ENCODE measurements at regions not wholly inside any gene's neighbourhood (a gene's known extent, or its start where the extent isn't known, plus 50 kb on each side); places are given as distances from the start of the nearest gene placed in this dataset.
A peak's percentile ranks its signal among the peaks of the same experiment; 100 is the strongest.

DNA sequence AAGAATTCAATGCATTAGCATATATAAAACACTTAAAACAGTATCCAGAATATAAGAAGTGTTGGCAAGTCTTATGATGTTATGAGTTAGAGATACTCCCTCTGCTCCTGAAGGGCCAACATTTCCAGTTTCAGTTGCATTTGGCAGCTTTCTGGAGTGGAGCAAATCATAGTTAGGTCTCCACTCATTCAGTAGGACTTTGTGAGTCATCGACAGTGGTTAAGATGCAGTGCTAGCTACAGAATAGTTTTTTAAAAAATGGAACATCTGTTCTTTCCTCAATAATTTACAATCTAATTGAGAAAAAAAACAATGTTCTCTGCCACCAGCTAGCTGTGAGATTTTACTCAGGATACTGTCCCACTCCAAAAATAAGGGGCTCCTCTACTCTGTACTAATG lies 389.1 kb downstream of the HLX start:
- H3K27me3 ChIP-seq (ENCODE audit: control insufficient read depth, insufficient read depth, low read length): no peaks in the 10 kb centered on the region
- CTCF ChIA-PET: interaction anchor here (1.4 kb wide), 1 partner anchor 168 kb away, joined by 3 read pairs; no protein-coding TSS in a partner anchor
- H3K9me3 ChIP-seq (ENCODE audit: control insufficient read depth, insufficient read depth, low read length): no peaks in the 10 kb centered on the region
- POLR2A ChIA-PET: interaction anchor here (0.6 kb wide), 1 partner anchor 1266 kb away, joined by 3 read pairs; no protein-coding TSS in a partner anchor
- TF ChIP-seq CTCF (IDR thresholded peaks at IDR 0.05; ENCODE audit: low read depth, low read length): no peak
- no peak overlapping the region for H3K4me3 ChIP-seq (ENCODE audit: low read depth, low read length)
- H3K27ac ChIP-seq (ENCODE audit: low read depth, low read length): no peak overlapping the region
- DNase-seq (ENCODE audit: low read depth, low spot score): peak; percentile 70

- no peak for DNase-seq (ENCODE audit: low read depth, low spot score)
- Histone ChIP-seq H3K27me3 (ENCODE audit: control insufficient read depth, insufficient read depth, low read length) (no peaks in the 10 kb centered on the region), H3K9me3 (ENCODE audit: control insufficient read depth, insufficient read depth, low read length) (no peaks in the 10 kb centered on the region), H3K27ac (ENCODE audit: low read depth, low read length) (no peak overlapping the region), H3K4me3 (ENCODE audit: low read depth, low read length) (no peak overlapping the region)
- CTCF ChIA-PET: interaction anchor here (1.8 kb wide), 1 partner anchor 68 kb away, joined by 8 read pairs; no protein-coding TSS in a partner anchor
- TF ChIP-seq CTCF (IDR thresholded peaks at IDR 0.05; ENCODE audit: low read depth, low read length): no peak
- POLR2A ChIA-PET: no interaction called here
Observed at GRCh38 chr1:221271701-221272100, 392.5 kb downstream of the HLX start.

- ChIA-PET CTCF (interaction anchor here (1.8 to 2.5 kb wide), 2 partner anchors 9 to 69 kb away, joined by 8 to 19 read pairs; no protein-coding TSS in a partner anchor), POLR2A (interaction anchor here (1.8 kb wide), 1 partner anchor 11 kb away, joined by 6 read pairs; no protein-coding TSS in a partner anchor)
- no peak overlapping the region for H3K27ac ChIP-seq (ENCODE audit: low read depth, low read length)
- H3K27me3 ChIP-seq (ENCODE audit: control insufficient read depth, insufficient read depth, low read length): no peaks in the 10 kb centered on the region
- TF ChIP-seq CTCF (IDR thresholded peaks at IDR 0.05; ENCODE audit: low read depth, low read length): no peak
- no peak for DNase-seq (ENCODE audit: low read depth, low spot score)
- H3K9me3 ChIP-seq (ENCODE audit: control insufficient read depth, insufficient read depth, low read length): no peaks in the 10 kb centered on the region
- no peak overlapping the region for H3K4me3 ChIP-seq (ENCODE audit: low read depth, low read length)
Observed at GRCh38 chr1:221272940-221273339, 393.7 kb downstream of the HLX start.

GRCh38 chr1:221274373-221274772 lies 395.1 kb downstream of the HLX start:
- ChIA-PET POLR2A (interaction anchor here (1.8 kb wide), 1 partner anchor 10 kb away, joined by 6 read pairs; no protein-coding TSS in a partner anchor), CTCF (interaction anchor here (2.5 kb wide), 1 partner anchor 10 kb away, joined by 19 read pairs; no protein-coding TSS in a partner anchor)
- no peak for TF ChIP-seq CTCF (IDR thresholded peaks at IDR 0.05; ENCODE audit: low read depth, low read length)
- DNase-seq (ENCODE audit: low read depth, low spot score): no peak
- Histone ChIP-seq H3K4me3 (ENCODE audit: low read depth, low read length) (no peak overlapping the region), H3K9me3 (ENCODE audit: control insufficient read depth, insufficient read depth, low read length) (no peaks in the 10 kb centered on the region), H3K27me3 (ENCODE audit: control insufficient read depth, insufficient read depth, low read length) (no peaks in the 10 kb centered on the region), H3K27ac (ENCODE audit: low read depth, low read length) (no peak overlapping the region)

DNA sequence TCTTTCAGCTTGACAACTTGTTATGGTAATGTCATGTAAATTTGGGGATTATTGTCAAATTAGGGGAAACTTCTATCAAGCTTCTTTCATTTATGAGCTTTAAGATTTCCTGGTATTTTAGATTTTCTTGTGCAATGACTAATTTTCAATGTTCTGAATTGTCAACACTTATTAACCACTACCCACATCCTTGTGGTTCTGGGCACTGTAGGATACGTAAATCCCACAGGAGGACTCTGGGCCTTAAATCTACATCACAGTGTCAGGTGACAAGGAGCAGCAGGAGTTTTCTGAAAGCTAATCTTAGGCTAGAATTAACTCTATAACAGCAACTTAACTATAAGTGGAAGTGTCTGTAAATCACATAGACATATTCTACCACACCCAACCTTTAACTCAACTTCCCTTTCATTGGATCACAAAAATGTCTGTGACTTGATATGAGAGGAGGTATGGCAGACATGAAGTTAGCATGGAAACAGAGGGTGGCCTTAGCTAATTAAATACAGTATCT lies 397.7 kb downstream of the HLX start:
- no peak for TF ChIP-seq CTCF (IDR thresholded peaks at IDR 0.05; ENCODE audit: low read depth, low read length)
- Histone ChIP-seq H3K9me3 (ENCODE audit: control insufficient read depth, insufficient read depth, low read length) (no peaks in the 10 kb centered on the region), H3K27ac (ENCODE audit: low read depth, low read length) (no peak overlapping the region), H3K4me3 (ENCODE audit: low read depth, low read length) (no peak overlapping the region), H3K27me3 (ENCODE audit: control insufficient read depth, insufficient read depth, low read length) (no peaks in the 10 kb centered on the region)
- POLR2A ChIA-PET: no interaction called here
- CTCF ChIA-PET: interaction anchor here (1.3 to 1.6 kb wide), 2 partner anchors 13 to 467 kb away, joined by 3 to 12 read pairs; no protein-coding TSS in a partner anchor
- no peak for DNase-seq (ENCODE audit: low read depth, low spot score)

All from AG04450 (cell line).